HEK293 (cell line): ENCODE measurements at regions not wholly inside any gene's neighbourhood (a gene's known extent, or its start where the extent isn't known, plus 50 kb on each side); places are given as distances from the start of the nearest gene placed in this dataset.

ENCODE experiments used
- CTCF ChIA-PET: fragments of 350-600 bp; formaldehyde crosslinking; extraction: SDS; loops from one replicate; lab custom pipeline; 2021; ENCODE audit warnings: antibody characterized with exemption; lab: Yijun Ruan, JAX
- POLR2A ChIA-PET: fragments of 300-600 bp; formaldehyde crosslinking; extraction: SDS; loops from one replicate; lab custom pipeline; 2020; ENCODE audit warnings: antibody characterized with exemption, inconsistent platforms; lab: Yijun Ruan, JAX
- H3K27ac ChIP-seq: fragments of 200-500 bp; sonication (Bioruptor generic); 2 replicates; pipeline ENCODE4 v1.5.1; 2014; ENCODE audit warnings: low read depth, low read length, control low read depth, inconsistent platforms; ENCODE audit errors: extremely low read depth
- H3K36me3 ChIP-seq, 2 experiments: fragments of 200-500 bp in 1 of 2; sonication (Bioruptor generic) in 1 of 2; 1 replicate in 1 of 2; 2 replicates in 1 of 2; pipeline ENCODE4 v1.5.1; 2014 to 2017; ENCODE audit warnings: inconsistent platforms in 2 of 2, low read length in 2 of 2; ENCODE audit not compliant: control insufficient read depth in 2 of 2, insufficient read depth in 1 of 2
- H3K4me1 ChIP-seq: fragments of 200-500 bp; sonication (Bioruptor generic); 2 replicates; pipeline ENCODE4 v1.5.1; 2014; ENCODE audit warnings: mild to moderate bottlenecking, low read length, inconsistent platforms; ENCODE audit not compliant: control insufficient read depth, insufficient read depth
- H3K4me3 ChIP-seq: 2 replicates; pipeline ENCODE4 v1.5.1; 2011; ENCODE audit warnings: low read depth, mild to moderate bottlenecking, control low read depth, low read length, moderate library complexity
- H3K9me3 ChIP-seq: fragments of 200-500 bp; sonication (Bioruptor generic); 2 replicates; pipeline ENCODE4 v1.5.1; 2014; ENCODE audit warnings: low read depth, low read length, inconsistent platforms; ENCODE audit not compliant: control insufficient read depth, insufficient read depth
- KLF7 ChIP-seq: fragments of 450-650 bp; formaldehyde crosslinking; IDR thresholded peaks from 2 replicates; pipeline ENCODE4 v1.5.1; 2016; ENCODE audit warnings: missing biosample characterization, missing genetic modification characterization, borderline replicate concordance
- MEIS1 ChIP-seq: sonication (generic); formaldehyde crosslinking; IDR thresholded peaks from 2 replicates; pipeline ENCODE4 v1.8.1; 2022; ENCODE audit warnings: missing genetic modification reagents, mild to moderate bottlenecking, borderline replicate concordance
- OVOL3 ChIP-seq: fragments of 450-650 bp; formaldehyde crosslinking; IDR thresholded peaks from 2 replicates; pipeline ENCODE4 v1.5.1; 2016; ENCODE audit warnings: missing biosample characterization, missing genetic modification characterization
- ZBTB20 ChIP-seq: fragments of 450-650 bp; formaldehyde crosslinking; IDR thresholded peaks from 2 replicates; pipeline ENCODE4 v1.5.1; 2016; ENCODE audit warnings: missing biosample characterization, missing genetic modification characterization
- ZFP69B ChIP-seq: fragments of 450-650 bp; formaldehyde crosslinking; IDR thresholded peaks from 2 replicates; pipeline ENCODE4 v1.5.1; 2016; ENCODE audit warnings: missing biosample characterization, missing genetic modification characterization
- ZNF10 ChIP-seq: fragments of 450-650 bp; formaldehyde crosslinking; IDR thresholded peaks from 2 replicates; pipeline ENCODE4 v1.5.1; 2017; ENCODE audit warnings: missing biosample characterization, missing genetic modification characterization
- ZNF23 ChIP-seq: fragments of 450-650 bp; formaldehyde crosslinking; IDR thresholded peaks from 2 replicates; pipeline ENCODE4 v1.5.1; 2016; ENCODE audit warnings: missing biosample characterization, missing genetic modification characterization, borderline replicate concordance
- ZNF239 ChIP-seq: fragments of 450-650 bp; formaldehyde crosslinking; IDR thresholded peaks from 2 replicates; pipeline ENCODE4 v1.5.1; 2016; ENCODE audit warnings: missing biosample characterization, missing genetic modification characterization
- ZNF292 ChIP-seq: fragments of 450-650 bp; formaldehyde crosslinking; IDR thresholded peaks from 2 replicates; pipeline ENCODE4 v1.5.1; 2016; ENCODE audit warnings: low read depth, missing biosample characterization, missing genetic modification characterization, borderline replicate concordance
- ZNF302 ChIP-seq: fragments of 450-650 bp; formaldehyde crosslinking; IDR thresholded peaks from 2 replicates; pipeline ENCODE4 v1.5.1; 2016; ENCODE audit warnings: missing biosample characterization, missing genetic modification characterization, low read depth
- ZNF416 ChIP-seq: fragments of 450-650 bp; formaldehyde crosslinking; IDR thresholded peaks from 2 replicates; pipeline ENCODE4 v1.5.1; 2016; ENCODE audit warnings: missing biosample characterization, missing genetic modification characterization
- ZNF501 ChIP-seq: fragments of 450-650 bp; formaldehyde crosslinking; IDR thresholded peaks from 2 replicates; pipeline ENCODE4 v1.5.1; 2016; ENCODE audit warnings: missing biosample characterization, missing genetic modification characterization
- ZNF843 ChIP-seq: fragments of 450-650 bp; formaldehyde crosslinking; IDR thresholded peaks from 2 replicates; pipeline ENCODE4 v1.5.1; 2016; ENCODE audit warnings: missing biosample characterization, missing genetic modification characterization
- TF ChIP-seq, protein P1 (sequence below): fragments of 450-650 bp; formaldehyde crosslinking; IDR thresholded peaks from 2 replicates; pipeline ENCODE4 v1.5.1; 2017; ENCODE audit warnings: missing biosample characterization, missing genetic modification characterization
- TF ChIP-seq, protein P2 (sequence below): fragments of 450-650 bp; formaldehyde crosslinking; IDR thresholded peaks from 2 replicates; pipeline ENCODE4 v1.5.1; 2017; ENCODE audit warnings: missing biosample characterization, missing genetic modification characterization
- TF ChIP-seq, protein P3 (sequence below): fragments of 450-650 bp; formaldehyde crosslinking; IDR thresholded peaks from 2 replicates; pipeline ENCODE4 v1.5.1; 2016; ENCODE audit warnings: missing biosample characterization, missing genetic modification characterization, borderline replicate concordance
- TF ChIP-seq, protein P4 (sequence below): fragments of 450-650 bp; formaldehyde crosslinking; IDR thresholded peaks from 2 replicates; pipeline ENCODE4 v1.5.1; 2016; ENCODE audit warnings: missing biosample characterization, missing genetic modification characterization

DNA sequence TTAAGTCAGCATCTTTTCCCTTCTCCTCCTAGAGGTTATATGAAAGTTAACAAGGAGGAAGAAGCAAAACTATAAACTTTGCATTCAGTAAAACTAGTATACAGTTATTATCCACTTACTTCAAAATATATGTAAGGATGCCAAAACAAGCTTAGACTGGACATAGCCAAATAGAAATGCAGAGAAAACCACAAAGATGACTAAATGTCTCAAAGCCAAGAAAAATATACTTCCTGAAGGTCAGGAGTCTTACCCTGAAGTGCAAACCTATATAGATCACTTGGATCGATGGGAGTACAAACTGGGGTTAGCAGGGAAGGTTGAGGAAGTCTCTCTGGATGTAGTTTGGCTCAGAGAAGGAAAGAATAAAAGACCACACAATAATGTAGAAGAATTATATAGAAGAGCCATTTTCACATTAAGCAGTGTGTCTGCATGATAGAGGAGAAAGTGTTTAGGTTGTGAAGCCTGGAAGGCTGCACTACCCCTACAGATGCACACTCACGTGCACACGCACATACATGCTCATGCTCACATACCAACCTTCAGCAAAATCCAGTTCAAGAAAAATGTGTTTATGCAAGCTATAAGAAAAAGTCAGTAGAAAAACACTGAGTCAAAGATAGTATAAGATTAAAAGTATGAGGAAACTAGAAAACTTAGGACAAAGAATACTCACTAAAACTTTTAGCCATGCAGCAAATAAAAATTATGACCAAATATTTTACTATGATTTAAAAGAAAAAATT lies 112.1 kb upstream of the RXFP2 start (continued):
- TF ChIP-seq, protein P1, sequence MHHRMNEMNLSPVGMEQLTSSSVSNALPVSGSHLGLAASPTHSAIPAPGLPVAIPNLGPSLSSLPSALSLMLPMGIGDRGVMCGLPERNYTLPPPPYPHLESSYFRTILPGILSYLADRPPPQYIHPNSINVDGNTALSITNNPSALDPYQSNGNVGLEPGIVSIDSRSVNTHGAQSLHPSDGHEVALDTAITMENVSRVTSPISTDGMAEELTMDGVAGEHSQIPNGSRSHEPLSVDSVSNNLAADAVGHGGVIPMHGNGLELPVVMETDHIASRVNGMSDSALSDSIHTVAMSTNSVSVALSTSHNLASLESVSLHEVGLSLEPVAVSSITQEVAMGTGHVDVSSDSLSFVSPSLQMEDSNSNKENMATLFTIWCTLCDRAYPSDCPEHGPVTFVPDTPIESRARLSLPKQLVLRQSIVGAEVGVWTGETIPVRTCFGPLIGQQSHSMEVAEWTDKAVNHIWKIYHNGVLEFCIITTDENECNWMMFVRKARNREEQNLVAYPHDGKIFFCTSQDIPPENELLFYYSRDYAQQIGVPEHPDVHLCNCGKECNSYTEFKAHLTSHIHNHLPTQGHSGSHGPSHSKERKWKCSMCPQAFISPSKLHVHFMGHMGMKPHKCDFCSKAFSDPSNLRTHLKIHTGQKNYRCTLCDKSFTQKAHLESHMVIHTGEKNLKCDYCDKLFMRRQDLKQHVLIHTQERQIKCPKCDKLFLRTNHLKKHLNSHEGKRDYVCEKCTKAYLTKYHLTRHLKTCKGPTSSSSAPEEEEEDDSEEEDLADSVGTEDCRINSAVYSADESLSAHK (tag by site-specific recombination) = no peak
- TF ChIP-seq ZNF501 (tag by site-specific recombination) = no peak
- no peak for TF ChIP-seq ZFP69B (tag by site-specific recombination)
- no peak for TF ChIP-seq ZNF302 (tag by site-specific recombination)

DNA sequence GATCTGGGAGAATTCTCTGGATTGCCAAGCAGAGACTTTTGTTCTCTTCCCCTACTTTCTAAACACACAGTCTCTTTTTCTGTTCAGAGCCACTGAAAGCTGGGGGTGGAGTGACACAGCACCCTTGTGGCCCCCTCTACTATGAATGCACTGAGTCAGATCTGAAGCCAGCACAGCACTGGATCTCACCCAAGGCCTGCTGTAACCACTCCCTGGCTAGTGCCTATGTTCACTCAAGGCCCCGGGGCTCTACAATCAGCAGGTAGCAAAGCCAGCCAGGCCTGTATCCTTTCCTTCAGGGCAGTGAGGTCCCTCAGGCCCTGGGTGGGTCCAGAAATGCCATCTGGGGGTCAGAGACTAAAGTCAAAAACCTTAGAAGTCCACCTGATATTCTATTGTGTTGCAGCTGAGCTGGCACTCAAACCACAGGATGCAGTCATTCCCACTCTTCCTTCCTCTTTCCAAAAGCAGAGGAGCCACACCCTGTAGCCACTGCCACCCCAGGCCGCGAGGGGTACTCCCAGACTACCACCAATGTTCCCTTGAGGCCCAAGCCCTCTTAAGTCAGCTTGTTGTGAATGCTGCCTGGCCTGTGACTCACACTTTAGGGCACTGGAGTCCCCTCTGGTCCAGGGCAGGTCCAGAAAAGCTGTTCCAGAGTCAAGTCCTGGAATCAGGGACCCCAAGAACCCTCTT lies 110.1 kb upstream of the RXFP2 start:
- H3K4me1 ChIP-seq = no peaks in the 10 kb centered on the region
- CTCF ChIA-PET = interaction anchor here (0.7 kb wide), 1 partner anchor 605 kb away, joined by 3 read pairs; no protein-coding TSS in a partner anchor
- POLR2A ChIA-PET = no interaction called here
- no peaks in the 10 kb centered on the region for H3K36me3 ChIP-seq
- H3K4me3 ChIP-seq = no peak overlapping the region
- no peaks in the 10 kb centered on the region for H3K9me3 ChIP-seq
- H3K27ac ChIP-seq = no peak overlapping the region
- TF ChIP-seq, protein P2, sequence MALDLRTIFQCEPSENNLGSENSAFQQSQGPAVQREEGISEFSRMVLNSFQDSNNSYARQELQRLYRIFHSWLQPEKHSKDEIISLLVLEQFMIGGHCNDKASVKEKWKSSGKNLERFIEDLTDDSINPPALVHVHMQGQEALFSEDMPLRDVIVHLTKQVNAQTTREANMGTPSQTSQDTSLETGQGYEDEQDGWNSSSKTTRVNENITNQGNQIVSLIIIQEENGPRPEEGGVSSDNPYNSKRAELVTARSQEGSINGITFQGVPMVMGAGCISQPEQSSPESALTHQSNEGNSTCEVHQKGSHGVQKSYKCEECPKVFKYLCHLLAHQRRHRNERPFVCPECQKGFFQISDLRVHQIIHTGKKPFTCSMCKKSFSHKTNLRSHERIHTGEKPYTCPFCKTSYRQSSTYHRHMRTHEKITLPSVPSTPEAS = no peak
- TF ChIP-seq, protein P3, sequence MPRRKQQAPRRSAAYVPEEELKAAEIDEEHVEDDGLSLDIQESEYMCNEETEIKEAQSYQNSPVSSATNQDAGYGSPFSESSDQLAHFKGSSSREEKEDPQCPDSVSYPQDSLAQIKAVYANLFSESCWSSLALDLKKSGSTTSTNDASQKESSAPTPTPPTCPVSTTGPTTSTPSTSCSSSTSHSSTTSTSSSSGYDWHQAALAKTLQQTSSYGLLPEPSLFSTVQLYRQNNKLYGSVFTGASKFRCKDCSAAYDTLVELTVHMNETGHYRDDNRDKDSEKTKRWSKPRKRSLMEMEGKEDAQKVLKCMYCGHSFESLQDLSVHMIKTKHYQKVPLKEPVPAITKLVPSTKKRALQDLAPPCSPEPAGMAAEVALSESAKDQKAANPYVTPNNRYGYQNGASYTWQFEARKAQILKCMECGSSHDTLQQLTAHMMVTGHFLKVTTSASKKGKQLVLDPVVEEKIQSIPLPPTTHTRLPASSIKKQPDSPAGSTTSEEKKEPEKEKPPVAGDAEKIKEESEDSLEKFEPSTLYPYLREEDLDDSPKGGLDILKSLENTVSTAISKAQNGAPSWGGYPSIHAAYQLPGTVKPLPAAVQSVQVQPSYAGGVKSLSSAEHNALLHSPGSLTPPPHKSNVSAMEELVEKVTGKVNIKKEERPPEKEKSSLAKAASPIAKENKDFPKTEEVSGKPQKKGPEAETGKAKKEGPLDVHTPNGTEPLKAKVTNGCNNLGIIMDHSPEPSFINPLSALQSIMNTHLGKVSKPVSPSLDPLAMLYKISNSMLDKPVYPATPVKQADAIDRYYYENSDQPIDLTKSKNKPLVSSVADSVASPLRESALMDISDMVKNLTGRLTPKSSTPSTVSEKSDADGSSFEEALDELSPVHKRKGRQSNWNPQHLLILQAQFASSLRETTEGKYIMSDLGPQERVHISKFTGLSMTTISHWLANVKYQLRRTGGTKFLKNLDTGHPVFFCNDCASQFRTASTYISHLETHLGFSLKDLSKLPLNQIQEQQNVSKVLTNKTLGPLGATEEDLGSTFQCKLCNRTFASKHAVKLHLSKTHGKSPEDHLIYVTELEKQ (tag by site-specific recombination) = no peak
- TF ChIP-seq ZNF10 (tag by site-specific recombination) (no peak), ZNF23 (tag by site-specific recombination) (no peak), KLF7 (tag by site-specific recombination) (no peak), ZNF843 (no peak), ZNF239 (tag by site-specific recombination) (no peak), OVOL3 (tag by site-specific recombination) (no peak), ZNF416 (tag by site-specific recombination) (no peak), ZBTB20 (tag by site-specific recombination) (no peak)
- TF ChIP-seq, all 188 proteins: peak for 0

DNA sequence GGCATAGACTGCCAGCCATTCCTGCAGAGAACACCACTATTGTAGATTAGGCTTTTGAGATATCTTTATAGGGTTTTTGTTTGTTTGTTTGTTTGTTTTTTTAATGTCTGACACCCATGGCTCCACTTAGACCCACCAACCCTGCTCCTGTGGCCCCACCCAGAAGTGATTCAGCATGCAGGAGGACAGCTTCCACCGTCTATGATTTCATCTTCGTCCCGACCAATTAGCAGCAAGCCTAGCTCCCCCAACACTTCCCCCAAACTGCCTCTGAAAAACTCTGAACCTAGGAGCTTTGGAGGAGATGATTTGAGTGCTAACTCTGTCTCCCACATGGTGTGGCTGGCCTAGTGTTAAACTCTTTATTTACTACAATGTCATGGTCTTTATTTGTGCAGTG lies 108.3 kb upstream of the RXFP2 start:
- TF ChIP-seq, protein P4, sequence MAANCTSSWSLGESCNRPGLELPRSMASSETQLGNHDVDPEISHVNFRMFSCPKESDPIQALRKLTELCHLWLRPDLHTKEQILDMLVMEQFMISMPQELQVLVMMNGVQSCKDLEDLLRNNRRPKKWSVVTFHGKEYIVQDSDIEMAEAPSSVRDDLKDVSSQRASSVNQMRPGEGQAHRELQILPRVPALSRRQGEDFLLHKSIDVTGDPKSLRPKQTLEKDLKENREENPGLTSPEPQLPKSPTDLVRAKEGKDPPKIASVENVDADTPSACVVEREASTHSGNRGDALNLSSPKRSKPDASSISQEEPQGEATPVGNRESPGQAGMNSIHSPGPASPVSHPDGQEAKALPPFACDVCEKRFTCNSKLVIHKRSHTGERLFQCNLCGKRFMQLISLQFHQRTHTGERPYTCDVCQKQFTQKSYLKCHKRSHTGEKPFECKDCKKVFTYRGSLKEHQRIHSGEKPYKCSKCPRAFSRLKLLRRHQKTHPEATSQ (tag by site-specific recombination) = no peak
- TF ChIP-seq MEIS1 (CRISPR knock-in tag) = no peak
- TF ChIP-seq KLF7 (tag by site-specific recombination) = no peak
- TF ChIP-seq ZNF292 (tag by site-specific recombination) = no peak
- Histone ChIP-seq H3K4me1 (no peaks in the 10 kb centered on the region), H3K4me3 (no peak overlapping the region), H3K36me3 (no peaks in the 10 kb centered on the region), H3K9me3 (no peaks in the 10 kb centered on the region), H3K27ac (no peak overlapping the region)
- ChIA-PET POLR2A (interaction anchor here (0.5 to 0.6 kb wide), 2 partner anchors 17 to 128 kb away, joined by 3 read pairs; no protein-coding TSS in a partner anchor), CTCF (no interaction called here)
